Islet precursor cell (in vitro differentiated cells): ENCODE measurements at regions not wholly inside any gene's neighbourhood (a gene's known extent, or its start where the extent isn't known, plus 50 kb on each side); places are given as distances from the start of the nearest gene placed in this dataset.
A peak's percentile ranks its signal among the peaks of the same experiment; 100 is the strongest.

ENCODE experiments used
- DNase-seq: peaks from one replicate; pipeline ENCODE4 v3.0.0-alpha.2; 2018

DNA sequence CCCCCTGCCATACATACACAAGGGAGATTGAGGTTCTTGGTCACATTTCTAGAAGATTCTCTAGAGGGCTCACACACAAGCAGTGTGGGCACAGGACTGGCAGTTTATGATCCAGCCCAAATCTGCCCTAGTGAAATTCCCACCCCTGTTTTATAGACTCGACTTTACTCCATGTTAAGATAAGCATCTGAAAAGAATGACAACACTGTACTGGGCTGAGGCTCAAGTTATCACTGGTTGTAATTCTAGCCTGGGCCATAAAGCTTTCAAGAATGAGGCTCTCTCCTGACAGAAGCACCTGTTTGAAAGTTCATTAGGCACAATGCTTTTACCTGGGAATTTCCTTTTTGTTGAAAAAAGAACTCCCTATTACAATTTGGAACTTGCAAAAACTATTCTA, 195.6 kb upstream of the GLI3 start:
- DNase-seq, result no peak

DNA sequence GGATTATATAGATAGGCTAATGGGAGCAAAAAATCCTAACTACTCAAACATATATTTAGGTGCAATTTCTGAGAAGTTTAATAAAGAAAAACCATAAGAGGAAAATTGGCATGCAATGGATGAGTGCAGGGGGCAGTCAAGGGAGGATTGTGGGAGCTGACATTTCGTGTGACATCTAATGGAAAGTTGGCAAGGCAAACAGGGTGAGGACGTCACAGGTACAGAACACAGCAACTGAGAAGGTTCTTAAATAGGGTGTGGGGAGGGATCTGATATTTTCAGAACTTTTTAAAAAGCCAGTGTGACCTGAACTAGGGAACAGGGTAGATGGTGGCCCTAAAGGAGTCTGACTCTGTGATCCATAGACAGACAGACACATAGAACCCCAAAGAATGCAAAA, 194.9 kb upstream of the GLI3 start:
- no peak for DNase-seq

DNA sequence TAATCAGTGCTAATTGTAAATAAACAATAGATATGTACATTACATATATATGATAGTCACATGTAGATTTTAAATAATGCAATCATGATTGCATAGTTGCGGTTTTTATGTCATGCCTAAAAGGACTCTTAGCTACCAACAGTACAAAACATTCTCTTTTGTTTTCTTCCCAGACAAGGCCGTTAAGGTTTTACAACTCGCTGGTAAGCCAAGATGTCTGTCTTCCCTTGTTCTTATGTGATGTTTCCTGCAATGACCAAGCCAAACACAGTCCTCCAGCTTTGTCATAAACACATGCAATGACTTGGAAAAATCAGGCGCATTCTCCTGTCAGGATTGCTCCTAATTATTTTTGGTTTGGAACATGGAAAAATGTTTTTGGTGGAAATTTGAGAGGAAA, 192.3 kb upstream of the GLI3 start:
- DNase-seq, result no peak

DNA sequence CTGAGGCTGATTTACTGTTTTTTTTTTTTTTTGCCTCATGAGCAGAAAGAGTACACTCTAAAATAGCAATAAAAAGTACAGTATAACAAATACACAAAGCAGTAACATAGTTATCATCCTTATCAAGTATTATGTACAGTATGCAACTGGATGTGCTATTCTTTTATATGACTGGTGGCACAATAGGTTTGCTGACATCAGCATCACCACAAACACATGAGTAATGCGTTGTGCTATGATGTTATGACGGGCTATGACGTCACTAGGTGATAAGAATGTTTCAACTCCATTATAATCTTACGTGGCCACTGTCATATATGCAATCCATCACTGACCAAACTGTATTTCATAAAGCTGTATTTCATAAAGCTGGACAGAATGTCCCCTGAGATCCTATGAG, 189.2 kb upstream of the GLI3 start:
- no peak for DNase-seq

DNA sequence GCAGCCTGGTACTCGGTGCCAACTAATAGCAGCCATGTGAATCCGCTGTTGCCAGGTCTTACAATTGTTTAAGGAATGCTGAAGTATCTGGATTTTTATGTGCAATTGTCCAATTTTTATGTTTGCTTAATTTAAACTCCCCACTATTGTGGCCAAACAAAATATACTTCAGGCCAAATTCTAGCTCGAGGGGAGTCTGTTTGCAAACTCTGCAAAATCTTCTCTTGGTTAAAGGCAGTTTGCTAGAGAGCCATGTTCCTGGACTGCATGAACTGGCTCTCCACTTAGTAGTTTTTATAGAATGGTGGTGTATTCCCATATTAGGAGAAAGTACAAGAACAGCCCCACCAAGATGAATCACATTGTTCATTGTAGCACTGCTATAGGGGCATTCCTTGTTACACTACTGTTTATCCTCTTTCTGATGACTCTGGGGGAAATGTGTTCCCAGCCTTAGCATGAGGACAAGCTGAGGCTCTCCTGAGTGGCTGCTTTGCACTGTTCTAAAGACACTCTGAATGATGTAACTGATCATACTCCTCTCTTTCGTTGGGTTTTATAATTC, 178.0 kb upstream of the GLI3 start:
- DNase-seq, result no peak

DNA sequence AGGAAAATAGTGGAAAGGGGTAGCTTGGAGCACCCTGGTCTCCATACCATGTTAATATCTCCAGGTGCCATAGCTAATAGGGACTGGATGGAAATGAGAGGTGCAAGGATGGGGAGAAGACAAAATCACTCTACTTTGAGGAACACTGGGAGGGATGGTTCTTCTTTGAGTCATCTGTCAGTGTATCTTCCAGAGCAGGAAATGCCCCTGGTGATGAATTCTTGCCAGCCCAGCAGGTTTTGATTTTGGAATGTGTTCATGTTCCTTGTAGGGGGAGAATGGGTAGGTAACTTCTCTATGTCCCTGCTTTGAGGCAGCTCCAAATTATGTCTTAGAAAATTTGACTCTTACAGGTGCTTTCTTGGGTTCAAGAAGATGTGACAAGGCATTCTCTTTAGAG, 177.0 kb upstream of the GLI3 start:
- no peak for DNase-seq

DNA sequence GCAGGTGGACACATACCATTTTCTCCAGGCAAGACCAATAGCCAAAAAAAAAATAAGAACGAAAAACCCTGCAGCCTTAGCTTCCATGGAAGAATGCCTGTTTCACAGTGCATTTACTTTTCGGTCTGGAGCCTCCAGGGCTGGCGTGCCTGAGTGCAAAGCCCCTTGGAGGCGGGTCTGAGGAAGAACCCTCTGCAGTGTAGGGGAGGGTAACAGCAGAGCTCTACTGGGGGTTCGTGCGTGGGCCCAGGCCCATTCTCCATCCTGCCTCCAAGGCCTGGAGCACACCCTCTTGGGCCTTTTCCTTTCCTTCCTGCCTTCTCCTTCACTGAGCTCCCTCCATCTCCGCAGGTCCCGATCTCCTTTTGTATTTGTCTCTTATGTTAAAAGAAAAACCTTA, 172.3 kb upstream of the GLI3 start:
- no peak for DNase-seq

DNA sequence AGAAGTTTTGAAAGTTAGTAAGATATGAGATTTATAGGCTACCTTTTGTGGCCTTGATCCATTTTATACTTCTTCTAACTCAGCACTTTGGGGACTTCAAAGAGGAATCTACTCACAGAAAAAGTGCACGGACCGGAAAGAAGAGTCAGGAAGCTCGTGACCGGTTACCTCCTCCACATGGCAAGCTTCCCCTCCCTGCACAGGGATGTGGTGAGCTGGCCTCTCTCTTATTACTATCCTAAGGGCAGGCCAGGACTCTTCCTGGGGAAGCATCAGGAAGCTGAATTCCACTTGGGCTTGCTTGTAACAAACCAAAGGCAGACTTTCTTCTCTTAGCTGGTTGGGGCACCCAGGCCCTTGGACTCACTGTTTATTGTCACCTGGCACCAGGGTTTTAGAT, 170.8 kb upstream of the GLI3 start:
- peak; percentile 64 for DNase-seq

DNA sequence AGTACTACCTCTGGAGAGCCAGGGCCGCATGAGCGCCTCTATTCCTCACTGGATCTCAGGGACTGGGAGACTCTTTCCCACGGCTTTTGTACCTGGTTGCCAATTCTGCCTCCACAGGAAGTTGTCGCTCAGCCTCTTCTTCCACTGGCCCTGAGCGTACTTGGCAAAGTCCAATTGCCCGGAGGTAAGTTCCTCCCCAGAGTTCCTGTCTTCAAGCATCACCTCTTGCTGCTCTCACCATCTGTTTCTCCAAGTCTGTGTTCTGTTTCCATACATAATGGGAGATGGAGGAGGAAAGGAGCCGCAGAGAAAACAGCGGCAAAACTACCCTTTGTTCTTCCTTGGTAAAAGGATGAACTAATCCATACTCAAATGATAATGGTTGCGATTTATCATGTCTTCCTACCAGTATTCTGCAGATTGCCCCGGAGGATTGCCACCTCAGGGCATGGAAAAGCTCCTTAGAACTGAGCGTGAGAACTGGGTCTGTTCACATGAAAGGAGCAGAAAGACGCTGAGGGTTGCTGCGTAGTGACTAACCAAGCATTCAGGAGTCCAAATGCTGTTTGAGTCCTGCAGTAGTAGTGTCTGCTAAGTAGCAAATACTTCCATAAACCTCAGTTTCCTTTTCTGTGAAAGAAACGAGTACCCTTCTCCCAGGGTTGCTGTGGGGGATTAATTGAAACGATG, 170.2 kb upstream of the GLI3 start:
- DNase-seq, result no peak

DNA sequence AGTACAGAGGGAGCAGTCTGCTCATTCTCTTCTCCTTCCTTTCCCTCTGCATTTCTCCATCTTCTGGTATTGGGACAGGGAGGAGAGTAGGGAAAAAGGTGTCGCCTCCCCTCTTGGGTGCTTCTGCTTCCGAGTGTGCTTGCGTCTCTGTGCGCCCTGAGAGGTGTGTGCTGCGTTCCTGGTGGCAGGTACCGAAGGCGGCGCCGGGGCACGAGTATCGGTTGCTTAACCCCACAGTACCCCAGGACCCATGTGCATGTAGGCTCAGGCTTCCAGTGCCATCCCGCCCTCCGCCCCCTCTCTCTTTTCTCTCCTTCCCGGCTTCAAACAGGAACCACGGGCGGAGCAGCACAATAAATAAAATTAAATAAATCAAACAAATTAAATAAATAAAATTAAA, 169.3 kb upstream of the GLI3 start:
- no peak for DNase-seq

DNA sequence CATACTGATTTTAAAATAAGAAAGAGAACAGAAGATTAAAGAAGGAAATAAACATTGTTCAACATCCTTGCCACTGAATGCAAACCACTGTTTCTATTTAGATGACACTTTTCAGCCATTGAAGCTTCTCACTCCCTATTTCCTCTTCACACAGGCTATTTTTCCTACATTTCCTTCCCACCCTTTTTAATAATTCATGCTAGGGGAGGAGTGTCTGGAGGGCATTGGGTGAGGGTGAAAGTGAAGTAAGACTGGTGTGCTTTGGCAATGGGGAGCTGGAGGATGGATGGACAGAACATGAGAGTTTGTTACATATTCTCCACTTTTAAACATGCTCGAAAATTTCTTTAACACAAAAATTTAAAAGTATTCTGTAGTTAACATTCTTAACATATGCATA, 168.8 kb upstream of the GLI3 start:
- no peak for DNase-seq

DNA sequence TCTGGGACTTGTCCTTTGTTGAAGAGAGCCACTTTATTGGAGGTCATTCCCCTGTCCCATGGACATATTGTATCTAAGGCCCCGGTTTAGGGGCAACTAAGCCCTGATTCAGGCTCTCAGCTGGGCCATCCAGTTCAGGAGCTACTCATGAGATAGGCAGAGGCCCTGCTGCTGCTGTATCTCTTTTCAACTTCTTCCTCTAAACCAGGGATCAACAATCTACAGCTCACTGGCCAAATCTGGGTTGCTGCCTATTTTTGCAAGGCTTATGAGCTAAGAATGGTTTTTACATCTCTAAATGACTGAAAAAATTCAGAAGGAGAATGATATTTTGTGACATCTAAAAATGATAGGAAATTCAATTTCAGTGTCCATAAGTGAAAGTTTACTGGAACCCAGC, 166.8 kb upstream of the GLI3 start:
- DNase-seq, result no peak

DNA sequence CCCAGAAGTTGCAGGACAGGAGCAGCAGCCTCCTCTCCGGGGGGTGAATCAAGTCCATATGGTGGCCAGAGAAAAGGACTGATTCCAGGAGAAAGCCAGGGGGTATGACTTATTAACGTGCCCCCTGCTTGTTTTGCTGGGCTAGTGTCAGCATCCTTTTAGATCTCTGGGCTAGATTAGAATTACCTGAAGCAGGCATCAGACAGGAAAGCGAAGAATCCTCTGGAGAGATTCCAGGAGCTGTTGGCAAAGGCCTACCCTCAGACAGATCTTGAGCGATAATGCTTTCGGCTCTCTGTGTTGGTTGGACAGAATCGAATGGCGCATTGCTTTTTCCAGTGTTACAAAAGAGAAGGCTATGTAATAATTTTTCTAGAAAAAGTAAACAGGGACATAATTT, 164.0 kb upstream of the GLI3 start:
- DNase-seq, result no peak

DNA sequence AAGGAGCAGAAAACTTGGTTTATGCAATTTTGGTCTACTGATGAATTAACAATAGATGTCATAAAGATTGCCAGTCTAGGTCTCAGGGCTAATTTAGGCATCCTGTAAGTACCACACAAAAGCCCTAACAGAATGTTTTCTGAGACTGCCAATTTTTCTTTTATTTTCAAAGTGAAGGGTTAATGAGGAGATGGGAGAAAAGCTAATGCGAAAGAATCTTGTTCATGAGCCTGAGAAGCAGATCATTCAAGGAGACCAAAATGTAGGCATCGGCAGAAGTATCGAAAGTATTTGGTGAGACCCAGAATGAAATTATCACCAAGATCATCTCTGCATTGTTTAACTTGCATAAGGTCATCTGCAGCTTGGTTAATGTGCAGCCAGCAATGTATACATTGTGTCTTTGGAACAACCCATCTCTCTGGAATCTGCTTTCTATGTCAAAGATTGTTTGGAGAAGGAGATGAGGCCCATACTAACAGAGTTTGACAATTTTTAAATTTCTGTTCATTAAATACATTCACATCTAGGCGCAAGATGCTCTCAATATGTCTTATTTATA, 163.3 kb upstream of the GLI3 start:
- no peak for DNase-seq

DNA sequence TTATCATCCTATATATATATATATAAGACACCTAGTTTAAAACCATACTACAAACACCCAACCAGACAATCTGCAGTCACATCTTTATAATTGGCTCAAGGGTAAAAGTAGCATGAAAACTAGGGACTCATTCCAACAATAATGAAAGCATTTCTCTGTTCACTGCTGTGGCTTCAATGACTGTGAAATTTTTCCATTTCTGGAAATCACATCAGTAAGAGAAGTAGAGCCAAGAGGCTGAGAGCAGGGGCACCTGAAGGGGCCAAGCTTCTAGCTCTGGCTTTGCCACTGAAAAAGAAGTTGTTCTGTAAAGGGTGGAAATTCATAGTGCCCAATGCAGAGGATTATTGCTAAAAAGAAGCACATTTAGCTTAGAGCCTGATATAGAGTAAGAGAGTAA, 158.6 kb upstream of the GLI3 start:
- DNase-seq, result no peak

DNA sequence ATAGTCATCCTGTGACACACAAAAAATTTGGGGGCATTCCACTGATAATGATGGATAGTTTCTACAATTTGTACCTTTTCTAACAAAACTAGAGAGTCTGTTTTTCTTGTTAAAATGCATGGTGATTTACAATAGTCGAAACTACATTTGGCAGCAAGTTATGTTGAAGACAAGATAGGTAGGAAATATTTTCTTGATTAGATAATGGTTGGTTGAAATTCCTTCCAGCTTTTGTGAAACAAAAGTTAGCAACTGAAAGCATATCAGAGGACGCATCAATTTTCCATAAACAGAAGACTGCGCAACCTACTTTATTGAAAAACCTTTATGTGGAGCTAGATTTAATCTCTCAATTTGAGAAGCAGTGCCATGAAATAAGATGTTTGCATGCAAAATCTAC, 155.8 kb upstream of the GLI3 start:
- DNase-seq, result no peak

DNA sequence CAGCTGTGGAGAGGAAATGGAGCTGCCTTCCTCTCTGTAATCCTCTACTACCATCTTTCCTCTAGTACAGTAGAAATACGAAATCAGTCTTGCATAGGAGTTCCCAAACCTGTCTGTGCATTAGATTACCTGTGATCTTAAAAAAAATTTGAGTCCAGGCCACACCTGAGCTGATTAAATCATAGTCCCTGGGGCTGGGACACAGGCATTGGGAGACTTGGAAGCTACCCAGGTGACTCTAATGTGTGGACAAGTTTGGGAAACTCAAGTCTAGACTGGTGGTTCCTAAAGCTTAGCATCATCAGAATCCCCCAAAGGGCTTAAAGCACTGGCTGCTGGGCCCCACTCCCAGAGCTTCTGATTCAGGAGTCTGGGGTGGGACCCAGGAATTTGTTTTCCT, 152.7 kb upstream of the GLI3 start:
- no peak for DNase-seq

DNA sequence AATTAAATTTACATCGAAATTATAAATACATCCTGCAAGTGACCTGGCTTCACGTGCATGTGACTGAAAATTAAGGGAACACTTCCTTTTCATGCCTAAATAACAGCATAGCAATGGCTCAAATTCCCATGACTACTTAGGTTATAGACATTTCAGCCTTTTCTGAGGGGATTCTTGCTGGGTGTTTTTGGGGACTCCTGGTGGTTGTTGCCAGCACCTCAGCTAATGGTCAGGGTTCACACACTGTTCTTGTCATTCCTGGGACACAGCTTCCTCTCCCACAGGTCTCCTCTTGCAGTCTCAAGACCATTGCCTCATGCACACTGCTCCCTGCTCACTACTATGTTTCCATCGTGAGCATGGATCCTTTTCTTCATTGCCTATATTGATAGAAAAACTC, 148.9 kb upstream of the GLI3 start:
- no peak for DNase-seq

DNA sequence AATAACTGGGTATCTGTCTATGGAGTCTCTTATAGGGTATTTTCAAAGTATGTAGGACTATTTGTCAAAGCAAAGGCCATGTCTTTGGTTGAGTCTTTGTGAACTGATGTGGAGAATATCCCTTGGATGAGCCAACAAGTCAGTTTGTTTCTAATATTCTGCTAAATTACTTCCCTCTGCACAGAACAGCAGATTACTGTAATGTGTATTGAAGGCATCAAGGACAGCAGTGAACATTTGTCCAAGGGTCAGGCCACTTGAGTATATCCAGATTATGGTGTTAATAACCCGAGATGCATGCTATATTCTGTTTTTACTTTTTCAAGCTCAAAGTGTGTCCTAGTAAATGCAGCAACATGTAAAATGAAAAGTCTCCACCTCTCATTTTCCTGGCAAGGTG, 144.2 kb upstream of the GLI3 start:
- DNase-seq, result no peak

DNA sequence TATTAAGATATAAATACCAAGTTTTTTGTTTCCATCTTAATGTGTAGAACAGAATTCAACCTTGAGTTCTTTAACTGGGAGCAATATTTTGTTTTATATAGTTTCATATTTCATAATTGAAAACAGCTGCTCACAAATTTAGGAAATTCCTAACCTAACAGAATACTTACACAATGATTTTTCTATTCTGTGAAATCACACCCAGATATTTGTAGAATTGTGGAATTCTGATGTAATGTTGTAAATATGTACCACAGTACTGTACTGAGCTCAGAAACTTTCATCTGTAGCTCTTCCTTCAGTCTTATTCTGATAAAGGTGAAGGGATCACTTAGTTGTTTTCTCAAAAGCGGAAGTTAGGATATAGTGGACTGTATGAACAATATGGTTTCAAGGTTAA, 143.4 kb upstream of the GLI3 start:
- no peak for DNase-seq

DNA sequence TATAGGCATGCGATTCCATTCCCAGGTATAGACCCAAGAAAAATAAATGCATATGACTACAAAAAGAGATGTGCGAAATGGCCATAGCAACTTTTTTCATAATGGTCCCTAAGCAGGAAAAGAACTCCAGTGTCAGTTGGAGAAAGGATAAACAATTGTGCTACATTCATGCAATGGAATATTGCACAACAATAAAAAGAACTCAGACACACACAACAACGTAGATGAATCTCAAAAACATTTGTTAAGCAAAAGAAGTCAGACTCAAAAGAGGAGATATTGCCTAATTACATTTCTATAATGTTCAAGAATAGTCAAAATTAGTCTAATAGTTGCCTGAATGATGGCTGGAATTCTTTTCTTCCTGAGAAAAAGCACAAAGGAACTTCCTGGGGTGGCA, 141.1 kb upstream of the GLI3 start:
- no peak for DNase-seq

DNA sequence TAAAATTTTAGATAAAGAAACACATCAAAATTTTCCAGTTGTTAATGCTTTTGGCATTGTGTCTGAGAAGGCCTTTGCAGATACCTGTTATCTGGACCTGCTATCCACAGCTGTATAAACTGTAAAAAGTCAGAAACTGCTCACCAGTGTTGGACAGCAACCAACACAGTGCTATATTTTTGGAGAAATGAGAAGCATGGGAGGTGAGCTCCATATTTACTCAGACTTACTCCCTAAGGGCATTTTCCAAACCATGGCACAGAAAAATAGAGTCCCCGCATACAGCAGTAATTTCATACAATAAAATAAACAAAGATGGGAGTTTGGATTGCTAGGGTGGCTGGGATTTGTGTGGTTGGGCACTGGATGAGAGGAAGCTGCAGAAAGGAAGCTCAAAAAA, 136.3 kb upstream of the GLI3 start:
- no peak for DNase-seq

DNA sequence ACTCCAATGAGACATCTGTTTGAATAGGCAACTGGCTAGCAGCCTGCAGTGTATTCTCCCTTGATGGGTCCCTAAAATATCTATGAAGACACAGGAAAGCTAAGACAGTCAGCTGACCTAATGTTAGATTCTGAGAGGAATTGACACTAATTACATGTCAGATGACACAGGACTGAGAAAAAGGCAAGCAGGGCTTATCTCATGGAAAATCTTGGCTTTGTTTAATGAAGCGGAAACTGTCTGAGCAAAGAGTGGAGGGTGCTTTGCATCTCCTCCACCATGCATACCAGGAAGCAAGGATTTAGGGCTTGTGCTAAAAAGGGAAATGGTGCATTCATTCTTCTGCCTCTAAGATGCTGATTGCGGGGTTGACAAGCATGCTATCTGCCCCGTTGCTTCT, 135.5 kb upstream of the GLI3 start:
- DNase-seq, result no peak

DNA sequence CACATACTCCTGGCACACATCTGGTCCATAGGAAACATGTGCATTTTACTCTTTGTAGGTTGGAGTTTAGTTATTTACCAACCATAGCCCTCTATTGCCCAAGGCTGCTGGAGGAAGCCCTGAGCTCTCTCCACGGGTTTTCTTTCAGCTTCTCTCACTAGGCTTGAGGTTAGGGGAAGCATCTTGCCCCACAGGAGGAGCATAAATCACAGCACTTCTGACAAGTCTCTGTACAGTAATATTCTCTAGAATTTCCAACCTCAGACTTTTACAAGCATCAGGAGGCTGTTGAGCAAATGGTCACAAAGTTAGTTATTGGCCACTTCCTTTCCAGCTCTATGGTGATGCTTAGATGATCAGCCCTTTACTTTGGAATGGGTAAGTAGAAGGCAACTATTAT, 122.9 kb upstream of the GLI3 start:
- no peak for DNase-seq

DNA sequence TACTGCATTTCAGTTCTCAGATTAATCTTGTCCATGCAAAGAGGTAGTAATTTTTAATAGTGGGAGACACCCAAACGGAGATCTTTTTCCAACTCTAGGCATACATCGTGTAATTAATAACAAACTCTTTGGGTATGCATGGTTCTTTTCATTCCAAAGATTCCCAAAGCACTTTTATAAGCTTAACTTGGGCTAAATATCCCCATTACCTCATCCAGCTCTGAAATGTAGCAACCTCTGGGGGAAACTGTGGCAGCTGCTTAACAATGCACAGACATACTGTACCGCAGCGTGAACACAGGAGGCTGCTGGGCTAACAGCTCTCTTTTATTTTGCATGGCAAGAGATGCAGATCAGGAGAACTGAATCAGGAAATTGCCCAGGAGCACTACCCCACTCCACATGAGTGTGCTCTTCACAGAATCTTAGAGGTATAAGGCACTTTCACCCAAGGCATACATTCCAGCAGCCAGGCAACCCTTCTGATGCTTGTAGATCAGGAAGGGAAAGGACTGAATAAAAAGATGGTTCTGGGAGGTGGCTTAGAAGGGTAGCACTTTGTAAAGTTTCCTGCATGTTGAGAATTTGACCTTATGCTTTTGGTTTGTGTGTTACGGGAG, 114.4 kb upstream of the GLI3 start:
- no peak for DNase-seq
